ENCODE measurements at regions not wholly inside any gene's neighbourhood (a gene's known extent, or its start where the extent isn't known, plus 50 kb on each side); places are given as distances from the start of the nearest gene placed in this dataset.

- H3K27me3 ChIP-seq: no peaks in the 10 kb centered on the region
These were observed 194.4 kb downstream of the RASSF9 start for GRCh38 chr12:85641796-85642195.

GRCh38 chr12:85642288-85642687 lies 193.9 kb downstream of the RASSF9 start:
- no peaks in the 10 kb centered on the region for H3K9me3 ChIP-seq (replicated peaks)
- no peaks in the 10 kb centered on the region for H3K4me1 ChIP-seq
- no peak overlapping the region for H3K4me3 ChIP-seq
- H3K36me3 ChIP-seq: no peaks in the 10 kb centered on the region
- DNase-seq: no peak
- H3K27me3 ChIP-seq: no peaks in the 10 kb centered on the region
- no peak overlapping the region for H3K27ac ChIP-seq

More at GRCh38 chr12:85641796-85642195, 194.4 kb downstream of the RASSF9 start:
- no peaks in the 10 kb centered on the region for H3K4me1 ChIP-seq
- DNase-seq: no peak
- no peak overlapping the region for H3K4me3 ChIP-seq
- H3K9me3 ChIP-seq (replicated peaks): no peaks in the 10 kb centered on the region
- no peak overlapping the region for H3K27ac ChIP-seq
- H3K36me3 ChIP-seq: no peaks in the 10 kb centered on the region

- no peak for DNase-seq
- Histone ChIP-seq H3K36me3 (no peaks in the 10 kb centered on the region), H3K4me3 (no peak overlapping the region), H3K4me1 (no peaks in the 10 kb centered on the region), H3K27ac (no peak overlapping the region), H3K27me3 (no peaks in the 10 kb centered on the region), H3K9me3 (replicated peaks) (no peaks in the 10 kb centered on the region)
These were observed 193.4 kb downstream of the RASSF9 start for GRCh38 chr12:85642808-85643207.

GRCh38 chr12:85644508-85644907 lies 191.7 kb downstream of the RASSF9 start:
- H3K36me3 ChIP-seq: no peaks in the 10 kb centered on the region
- DNase-seq: no peak
- H3K9me3 ChIP-seq (replicated peaks): no peaks in the 10 kb centered on the region
- no peak overlapping the region for H3K4me3 ChIP-seq
- H3K4me1 ChIP-seq: no peaks in the 10 kb centered on the region
- H3K27me3 ChIP-seq: no peaks in the 10 kb centered on the region
- no peak overlapping the region for H3K27ac ChIP-seq

- no peak for DNase-seq
- H3K9me3 ChIP-seq (replicated peaks): no peaks in the 10 kb centered on the region
- no peaks in the 10 kb centered on the region for H3K4me1 ChIP-seq
- no peak overlapping the region for H3K4me3 ChIP-seq
- no peak overlapping the region for H3K27ac ChIP-seq
- no peaks in the 10 kb centered on the region for H3K36me3 ChIP-seq
- H3K27me3 ChIP-seq: no peaks in the 10 kb centered on the region
These were observed 182.3 kb downstream of the RASSF9 start for GRCh38 chr12:85653731-85654455.

- Histone ChIP-seq H3K27me3 (no peaks in the 10 kb centered on the region), H3K9me3 (replicated peaks) (no peaks in the 10 kb centered on the region), H3K4me3 (no peak overlapping the region), H3K4me1 (no peaks in the 10 kb centered on the region), H3K27ac (no peak overlapping the region), H3K36me3 (no peaks in the 10 kb centered on the region)
- DNase-seq: no peak
These were observed 181.8 kb downstream of the RASSF9 start for GRCh38 chr12:85654456-85654840.

- H3K4me1 ChIP-seq: no peaks in the 10 kb centered on the region
- H3K36me3 ChIP-seq: no peaks in the 10 kb centered on the region
- no peak overlapping the region for H3K4me3 ChIP-seq
- DNase-seq: no peak
- H3K27ac ChIP-seq: no peak overlapping the region
- H3K27me3 ChIP-seq: no peaks in the 10 kb centered on the region
- no peaks in the 10 kb centered on the region for H3K9me3 ChIP-seq (replicated peaks)
These were observed 179.6 kb downstream of the RASSF9 start for GRCh38 chr12:85656561-85656960.

GRCh38 chr12:85657251-85657650 lies 179.0 kb downstream of the RASSF9 start:
- Histone ChIP-seq H3K36me3 (no peaks in the 10 kb centered on the region), H3K9me3 (replicated peaks) (no peaks in the 10 kb centered on the region), H3K27ac (no peak overlapping the region), H3K4me3 (no peak overlapping the region), H3K4me1 (no peaks in the 10 kb centered on the region), H3K27me3 (no peaks in the 10 kb centered on the region)
- no peak for DNase-seq

GRCh38 chr12:85657836-85658630 lies 178.2 kb downstream of the RASSF9 start:
- Histone ChIP-seq H3K27ac (no peak overlapping the region), H3K27me3 (no peaks in the 10 kb centered on the region), H3K9me3 (replicated peaks) (no peaks in the 10 kb centered on the region), H3K4me1 (no peaks in the 10 kb centered on the region), H3K4me3 (no peak overlapping the region), H3K36me3 (no peaks in the 10 kb centered on the region)
- no peak for DNase-seq

- no peak overlapping the region for H3K4me3 ChIP-seq
- DNase-seq: no peak
- no peaks in the 10 kb centered on the region for H3K9me3 ChIP-seq (replicated peaks)
- no peak overlapping the region for H3K27ac ChIP-seq
- no peaks in the 10 kb centered on the region for H3K27me3 ChIP-seq
- no peaks in the 10 kb centered on the region for H3K4me1 ChIP-seq
- H3K36me3 ChIP-seq: no peaks in the 10 kb centered on the region
These were observed 176.3 kb downstream of the RASSF9 start for GRCh38 chr12:85659754-85660530.

GRCh38 chr12:85661461-85662206 lies 174.6 kb downstream of the RASSF9 start:
- Histone ChIP-seq H3K27ac (no peak overlapping the region), H3K27me3 (no peaks in the 10 kb centered on the region), H3K4me3 (no peak overlapping the region), H3K36me3 (no peaks in the 10 kb centered on the region), H3K9me3 (replicated peaks) (no peaks in the 10 kb centered on the region), H3K4me1 (no peaks in the 10 kb centered on the region)
- DNase-seq: no peak

GRCh38 chr12:85662207-85662602 lies 174.0 kb downstream of the RASSF9 start:
- H3K4me3 ChIP-seq: no peak overlapping the region
- H3K36me3 ChIP-seq: no peaks in the 10 kb centered on the region
- DNase-seq: no peak
- no peaks in the 10 kb centered on the region for H3K9me3 ChIP-seq (replicated peaks)
- H3K27me3 ChIP-seq: no peaks in the 10 kb centered on the region
- no peaks in the 10 kb centered on the region for H3K4me1 ChIP-seq
- no peak overlapping the region for H3K27ac ChIP-seq

GRCh38 chr12:85663631-85664030 lies 172.6 kb downstream of the RASSF9 start:
- H3K9me3 ChIP-seq (replicated peaks): no peaks in the 10 kb centered on the region
- H3K27ac ChIP-seq: no peak overlapping the region
- no peak overlapping the region for H3K4me3 ChIP-seq
- no peaks in the 10 kb centered on the region for H3K4me1 ChIP-seq
- no peaks in the 10 kb centered on the region for H3K36me3 ChIP-seq
- DNase-seq: no peak
- H3K27me3 ChIP-seq: no peaks in the 10 kb centered on the region

GRCh38 chr12:85664429-85664828 lies 171.8 kb downstream of the RASSF9 start:
- H3K27ac ChIP-seq: no peak overlapping the region
- no peaks in the 10 kb centered on the region for H3K36me3 ChIP-seq
- no peaks in the 10 kb centered on the region for H3K4me1 ChIP-seq
- H3K27me3 ChIP-seq: no peaks in the 10 kb centered on the region
- no peak for DNase-seq
- no peaks in the 10 kb centered on the region for H3K9me3 ChIP-seq (replicated peaks)
- no peak overlapping the region for H3K4me3 ChIP-seq
